GM20000 (cell line): ENCODE measurements at regions not wholly inside any gene's neighbourhood (a gene's known extent, or its start where the extent isn't known, plus 50 kb on each side); places are given as distances from the start of the nearest gene placed in this dataset.
A peak's percentile ranks its signal among the peaks of the same experiment; 100 is the strongest.

Experiments
- DNase-seq: peaks from one replicate; pipeline ENCODE4 v3.0.0; 2012; ENCODE audit warnings: low spot score
- TF ChIP-seq, protein P1 (sequence below): IDR thresholded peaks from 2 replicates; pipeline ENCODE4 v1.5.1; 2012; ENCODE audit warnings: mild to moderate bottlenecking, control low read depth; ENCODE audit errors: extremely low read depth, missing control alignments

GRCh38 chr2:133780099-133780996 is 212.1 kb upstream of the NCKAP5 start:
- TF ChIP-seq, protein P1, sequence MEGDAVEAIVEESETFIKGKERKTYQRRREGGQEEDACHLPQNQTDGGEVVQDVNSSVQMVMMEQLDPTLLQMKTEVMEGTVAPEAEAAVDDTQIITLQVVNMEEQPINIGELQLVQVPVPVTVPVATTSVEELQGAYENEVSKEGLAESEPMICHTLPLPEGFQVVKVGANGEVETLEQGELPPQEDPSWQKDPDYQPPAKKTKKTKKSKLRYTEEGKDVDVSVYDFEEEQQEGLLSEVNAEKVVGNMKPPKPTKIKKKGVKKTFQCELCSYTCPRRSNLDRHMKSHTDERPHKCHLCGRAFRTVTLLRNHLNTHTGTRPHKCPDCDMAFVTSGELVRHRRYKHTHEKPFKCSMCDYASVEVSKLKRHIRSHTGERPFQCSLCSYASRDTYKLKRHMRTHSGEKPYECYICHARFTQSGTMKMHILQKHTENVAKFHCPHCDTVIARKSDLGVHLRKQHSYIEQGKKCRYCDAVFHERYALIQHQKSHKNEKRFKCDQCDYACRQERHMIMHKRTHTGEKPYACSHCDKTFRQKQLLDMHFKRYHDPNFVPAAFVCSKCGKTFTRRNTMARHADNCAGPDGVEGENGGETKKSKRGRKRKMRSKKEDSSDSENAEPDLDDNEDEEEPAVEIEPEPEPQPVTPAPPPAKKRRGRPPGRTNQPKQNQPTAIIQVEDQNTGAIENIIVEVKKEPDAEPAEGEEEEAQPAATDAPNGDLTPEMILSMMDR = peak; percentile 63
- peak; percentile 32 for DNase-seq

DNA sequence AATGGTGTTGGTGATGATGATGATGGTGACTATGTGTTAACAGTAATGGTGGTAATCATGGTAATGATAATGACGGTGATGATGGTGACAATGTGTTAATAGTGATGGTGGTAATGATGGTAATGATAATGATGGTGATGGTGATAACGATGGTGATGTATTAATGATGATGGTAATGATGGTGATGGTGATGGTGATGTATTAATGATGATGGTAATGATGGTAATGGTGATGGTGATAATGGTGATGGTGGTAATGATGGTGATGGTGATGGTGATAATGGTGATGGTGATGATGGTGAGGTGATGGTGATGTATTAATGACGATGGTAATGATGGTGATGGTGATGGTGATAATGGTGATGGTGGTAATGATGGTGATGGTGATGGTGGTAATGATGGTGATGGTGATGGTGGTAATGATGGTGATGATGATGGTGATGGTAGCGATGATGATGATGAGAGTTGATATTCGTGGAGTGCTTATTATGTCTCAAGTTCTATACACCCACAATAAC is 212.8 kb upstream of the NCKAP5 start:
- no peak for DNase-seq
- TF ChIP-seq, protein P1 = no peak

DNA sequence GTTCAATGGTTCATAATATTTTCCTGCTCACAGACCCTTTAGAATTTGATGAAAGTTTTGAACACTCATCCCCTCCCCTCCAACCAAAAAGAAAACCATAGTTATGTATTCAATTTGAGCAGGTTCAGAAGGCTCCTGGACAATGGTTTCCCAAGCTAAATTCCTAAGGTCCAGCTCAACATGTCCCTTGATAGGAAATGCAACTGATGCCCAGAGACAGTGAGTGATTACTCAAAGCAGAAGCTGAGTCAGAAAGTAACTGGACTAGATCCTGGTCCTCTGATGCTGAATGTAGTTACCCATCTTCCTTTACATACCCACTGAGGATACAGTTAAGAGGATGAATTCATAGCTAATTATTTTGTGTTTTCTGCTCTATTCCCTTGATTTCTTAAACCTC is 218.9 kb upstream of the NCKAP5 start:
- DNase-seq = no peak
- TF ChIP-seq, protein P1 = no peak

DNA sequence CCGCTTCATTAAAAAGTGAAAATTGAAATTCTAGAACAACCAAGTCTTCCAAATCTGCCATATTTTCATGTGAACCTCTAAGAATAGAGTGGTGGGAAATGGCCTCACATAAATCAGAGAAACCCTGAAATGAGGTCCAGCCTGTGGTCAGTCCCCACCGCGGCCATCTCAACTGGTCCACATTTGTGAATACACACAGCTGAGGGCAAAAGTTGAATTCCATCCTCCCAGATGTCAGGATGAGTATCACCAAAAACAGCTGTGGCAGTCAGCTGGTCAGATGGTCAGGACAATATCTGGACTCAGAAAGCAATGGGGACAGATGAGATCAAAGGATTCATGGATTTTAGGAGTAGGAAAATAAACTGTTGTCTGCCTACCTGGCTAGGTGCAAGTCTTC is 219.4 kb upstream of the NCKAP5 start:
- TF ChIP-seq, protein P1 = no peak
- no peak for DNase-seq

DNA sequence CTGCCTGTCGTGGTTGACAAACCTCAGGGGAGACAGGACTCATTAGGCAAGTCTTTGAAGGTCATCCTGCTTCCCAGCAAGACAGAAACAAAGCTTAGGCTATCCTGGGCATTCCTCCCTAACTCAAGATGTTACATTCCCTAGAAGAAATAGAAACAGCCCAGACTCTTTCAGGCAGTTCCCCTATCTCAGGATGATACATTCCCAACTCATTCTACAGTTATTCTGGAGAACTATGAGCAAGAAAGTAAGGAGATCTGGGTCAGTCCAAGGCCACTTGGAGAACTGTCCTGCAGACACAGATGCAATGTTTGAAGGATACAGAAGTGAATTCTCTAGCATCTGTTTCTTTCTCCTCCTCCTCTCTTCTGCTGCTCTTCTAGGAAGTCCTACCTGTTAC is 220.1 kb upstream of the NCKAP5 start:
- no peak for DNase-seq
- TF ChIP-seq, protein P1 = no peak

GRCh38 chr2:133789743-133790142 is 221.5 kb upstream of the NCKAP5 start:
- no peak for DNase-seq
- TF ChIP-seq, protein P1 = no peak

DNA sequence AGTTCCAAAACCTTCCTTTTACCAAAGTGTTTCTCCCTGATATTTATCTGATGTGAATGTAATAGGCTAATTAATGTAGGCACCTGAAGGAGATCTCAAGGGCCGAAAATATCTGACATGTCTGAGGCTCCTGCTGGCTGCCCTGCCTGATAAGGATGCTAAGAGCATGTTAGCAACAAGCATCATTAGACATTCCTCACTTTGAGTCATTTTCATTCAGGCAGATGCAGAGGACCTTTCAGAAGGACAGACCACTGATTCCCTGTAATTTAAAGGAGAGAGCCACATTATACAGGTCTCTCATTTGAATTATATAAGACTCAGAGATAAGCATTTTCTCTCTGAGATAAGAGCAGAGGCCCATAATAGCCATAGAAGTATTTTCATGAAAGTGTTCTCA is 222.4 kb upstream of the NCKAP5 start:
- DNase-seq = no peak
- TF ChIP-seq, protein P1 = no peak
